CD4-positive, alpha-beta T cell treated with Interleukin-21 for 1 hour (primary cell): ENCODE measurements at regions not wholly inside any gene's neighbourhood (a gene's known extent, or its start where the extent isn't known, plus 50 kb on each side); places are given as distances from the start of the nearest gene placed in this dataset.
"Not testable (repeated sequence)": the region's sequence is repeated elsewhere in the genome, so short reads cannot be mapped to it uniquely, and the experiment has no call there.

Experiments used
- DNase-seq: peaks from one replicate; pipeline ENCODE4 v3.0.0-alpha.2; 2020

DNA sequence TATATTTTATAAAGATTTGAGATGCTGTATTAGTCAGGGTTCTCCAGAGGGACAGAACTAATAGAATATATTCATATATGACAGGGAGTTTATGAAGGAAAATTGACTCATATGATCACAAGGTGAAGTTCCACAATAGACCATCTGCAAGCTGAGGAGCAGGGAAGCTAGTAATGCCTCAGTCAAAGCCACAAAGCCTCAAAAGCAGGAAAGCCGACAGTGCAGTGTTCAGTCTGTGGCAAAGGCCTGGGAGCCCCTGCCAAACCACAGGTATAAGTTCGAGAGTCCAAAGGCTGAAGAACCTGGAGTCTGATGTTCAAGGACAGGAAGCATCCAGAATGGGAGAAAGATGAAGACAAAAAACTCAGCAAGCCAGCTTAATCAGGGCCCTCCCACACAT is 382.2 kb downstream of the LRRC70 start:
- no peak for DNase-seq

DNA sequence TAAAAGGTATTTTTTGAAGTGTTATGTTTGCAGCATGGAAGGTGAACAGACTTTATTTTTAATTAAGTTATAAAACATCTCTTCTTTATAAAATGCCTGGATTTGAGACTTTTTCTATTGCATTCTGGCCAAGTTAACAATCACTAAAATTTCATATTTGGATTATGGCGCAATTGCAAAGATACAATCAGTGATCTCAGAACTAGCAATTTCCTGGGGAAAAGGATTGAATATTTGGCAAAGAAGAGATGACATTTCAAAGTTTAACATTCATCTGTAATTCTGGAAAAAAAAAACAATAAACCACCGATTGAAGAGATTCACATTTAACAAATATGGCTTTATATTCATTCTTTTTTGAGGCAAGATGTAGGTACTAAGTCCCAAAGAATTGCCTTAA is 378.0 kb downstream of the LRRC70 start:
- DNase-seq: no peak

DNA sequence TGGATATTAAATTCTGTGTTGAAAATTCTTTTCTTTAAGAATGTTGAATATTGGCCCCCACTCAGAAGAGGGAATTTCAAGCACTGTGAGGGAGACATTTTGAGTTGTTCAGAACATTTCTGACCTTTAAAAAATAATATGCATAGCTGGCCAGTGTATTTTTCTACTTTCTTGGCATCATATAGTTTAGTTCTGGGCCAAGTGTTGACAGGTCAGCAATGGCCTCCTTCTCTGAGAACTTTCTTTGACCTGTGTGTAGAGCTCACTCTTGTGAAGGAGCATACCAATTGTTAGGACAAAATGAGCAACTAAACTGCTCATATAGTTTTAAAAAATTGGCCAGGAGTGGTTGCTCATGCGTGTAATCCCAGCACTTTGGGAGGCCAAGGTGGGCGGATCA is 376.0 kb downstream of the LRRC70 start:
- DNase-seq: no peak

DNA sequence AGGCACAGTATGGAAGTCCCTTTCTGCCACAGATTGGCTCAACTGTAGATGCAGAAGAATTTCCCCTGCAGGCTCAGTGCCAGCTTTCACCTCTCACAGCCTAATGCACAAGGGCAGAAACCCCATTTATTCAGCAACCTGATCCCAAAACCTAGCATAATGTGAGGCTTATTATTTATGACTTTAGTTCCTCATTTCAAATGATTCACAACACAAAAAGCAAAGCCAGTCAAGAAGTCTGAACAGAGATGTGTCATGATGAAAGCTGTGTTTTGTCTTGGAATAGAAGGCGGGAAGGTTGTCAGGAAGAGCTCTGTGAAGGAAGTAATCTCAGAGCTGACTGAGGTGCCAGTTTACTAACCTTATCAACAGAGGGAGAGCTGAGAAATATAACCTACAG is 369.7 kb downstream of the LRRC70 start:
- no peak for DNase-seq

DNA sequence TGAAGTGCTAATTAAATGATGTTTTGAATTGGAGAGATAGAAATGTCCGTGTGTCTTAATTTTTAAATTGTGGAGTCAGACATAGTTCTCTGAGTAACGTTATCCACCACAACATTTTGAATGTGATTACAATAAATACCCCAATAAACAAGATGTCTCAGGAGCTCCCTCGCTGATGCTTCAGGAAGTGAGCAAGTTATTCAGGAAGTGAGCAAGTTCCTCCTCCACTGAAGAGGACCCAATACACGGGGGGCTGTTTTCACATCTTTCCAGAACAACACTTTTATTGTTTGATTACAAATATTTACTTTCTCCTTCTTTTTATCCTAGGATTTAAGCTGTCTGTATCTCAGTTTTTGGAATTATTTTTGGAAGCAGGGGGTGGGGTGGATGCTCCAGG is 363.8 kb downstream of the LRRC70 start:
- DNase-seq: no peak

DNA sequence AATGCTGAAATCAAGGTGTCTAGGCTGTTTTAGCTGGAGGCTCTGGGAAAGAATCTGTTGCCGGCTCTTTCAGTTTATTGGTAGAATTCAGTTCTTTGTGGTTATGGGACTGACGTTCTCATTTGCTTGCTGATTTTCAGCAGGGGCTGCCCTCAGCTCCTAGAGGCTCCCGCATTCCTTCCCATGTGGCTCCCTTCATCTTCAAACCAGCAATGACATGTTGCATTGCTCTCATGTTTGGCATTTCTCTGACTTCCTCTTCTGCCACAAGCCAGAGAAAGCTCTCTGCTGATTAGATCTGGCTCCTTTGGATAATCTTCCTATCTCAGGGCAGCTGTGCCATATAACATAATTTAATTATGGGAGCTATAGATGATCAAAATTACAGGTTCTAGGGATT is 360.3 kb downstream of the LRRC70 start:
- DNase-seq: no peak

DNA sequence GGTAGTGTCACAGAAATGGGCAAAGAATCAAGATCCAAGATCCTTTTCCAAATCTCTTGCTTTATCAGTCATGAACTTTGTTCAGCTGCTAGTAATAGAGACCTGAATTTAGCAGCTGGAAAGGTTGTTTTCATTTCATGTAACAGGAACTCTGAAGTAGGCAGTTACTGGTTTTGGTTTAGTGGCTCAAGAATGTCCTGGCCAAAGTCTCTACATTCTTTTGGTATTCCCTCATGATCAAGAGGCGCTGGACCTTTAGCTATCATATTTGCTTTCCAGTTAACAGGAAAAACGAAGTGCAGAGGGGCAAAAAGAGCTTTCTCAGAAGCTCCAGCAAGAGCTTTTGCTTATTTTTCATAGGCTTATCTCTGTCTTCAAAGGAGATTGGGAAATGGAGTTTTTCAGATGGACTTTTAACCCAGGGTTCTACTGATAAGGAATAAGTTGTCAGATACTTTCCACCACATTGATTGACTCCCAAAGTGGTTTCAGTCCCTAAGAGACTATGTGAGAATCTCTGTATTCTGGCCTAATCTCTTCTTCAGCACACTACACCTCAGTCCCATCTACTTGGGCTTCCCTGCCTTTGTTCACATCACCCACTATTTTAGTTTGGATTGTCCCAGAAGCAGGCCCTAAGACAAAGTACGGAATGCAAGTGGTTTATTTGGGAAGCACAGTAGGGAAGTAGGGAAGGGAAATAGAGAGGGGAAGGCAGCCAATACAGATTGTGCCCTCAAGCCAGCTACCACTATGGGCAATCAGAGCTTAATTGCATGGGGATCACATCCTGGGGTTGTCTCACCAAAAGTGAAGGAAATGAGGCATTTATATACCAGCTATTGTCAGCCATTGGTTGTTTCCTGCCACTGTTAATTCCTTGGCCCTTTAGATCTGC is 359.3 kb downstream of the LRRC70 start:
- no peak for DNase-seq

DNA sequence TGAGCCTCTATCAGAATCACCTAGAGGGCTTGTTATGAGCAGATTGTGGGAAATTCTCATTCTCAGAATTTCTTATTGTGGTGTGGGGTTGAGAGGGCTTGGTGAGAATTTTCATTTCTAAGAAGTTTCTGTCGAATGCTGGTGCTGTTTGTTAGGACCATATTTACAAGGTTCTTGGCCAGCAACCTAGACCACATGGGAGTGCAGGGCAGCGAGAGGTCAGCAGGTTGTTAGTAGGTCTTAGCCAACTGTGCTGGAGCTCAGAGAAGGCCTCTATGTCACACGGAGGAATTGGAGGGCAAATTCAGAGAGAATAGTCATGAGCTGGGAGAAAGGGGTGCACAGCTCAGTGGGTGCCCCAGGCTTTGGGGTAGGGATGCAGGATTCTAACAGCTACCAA is 357.0 kb downstream of the LRRC70 start:
- DNase-seq: no peak

DNA sequence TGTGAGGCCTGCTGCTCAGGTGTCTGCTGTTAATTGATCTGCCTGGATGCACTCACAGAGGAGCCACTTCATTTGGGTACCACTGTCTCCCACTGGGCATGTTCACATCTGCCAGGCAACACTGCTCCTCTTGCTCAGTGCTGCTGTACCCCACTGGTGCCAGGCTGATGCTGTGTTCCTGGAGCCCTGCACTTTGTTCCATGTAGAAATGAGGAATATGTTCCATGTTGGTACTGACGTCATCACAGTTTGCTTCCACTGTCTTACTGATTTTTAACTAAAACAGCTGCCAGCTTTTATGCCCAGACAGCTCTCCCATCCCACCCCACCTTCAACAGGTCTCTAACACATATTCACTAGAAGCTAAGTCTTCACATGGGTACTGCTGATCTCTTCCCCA is 355.7 kb downstream of the LRRC70 start:
- no peak for DNase-seq

DNA sequence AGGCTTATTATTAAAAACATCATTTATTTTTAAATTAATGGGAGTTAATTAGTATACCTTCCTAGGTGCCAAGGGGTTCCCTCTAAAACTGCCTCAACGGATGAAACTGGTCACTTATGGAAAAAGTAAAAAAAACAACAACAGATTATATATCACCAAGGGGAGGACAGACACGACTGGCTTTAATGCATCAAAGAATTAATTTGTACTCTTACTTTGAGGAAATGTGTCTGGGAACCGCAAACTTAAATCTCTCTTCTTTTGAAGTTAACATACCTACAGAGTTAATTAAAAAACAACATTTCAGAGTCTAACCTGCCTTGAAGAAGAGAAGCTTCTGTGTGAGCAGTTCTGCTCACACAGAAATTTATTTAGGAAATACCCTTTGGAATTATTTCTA is 354.6 kb downstream of the LRRC70 start:
- DNase-seq: no peak

DNA sequence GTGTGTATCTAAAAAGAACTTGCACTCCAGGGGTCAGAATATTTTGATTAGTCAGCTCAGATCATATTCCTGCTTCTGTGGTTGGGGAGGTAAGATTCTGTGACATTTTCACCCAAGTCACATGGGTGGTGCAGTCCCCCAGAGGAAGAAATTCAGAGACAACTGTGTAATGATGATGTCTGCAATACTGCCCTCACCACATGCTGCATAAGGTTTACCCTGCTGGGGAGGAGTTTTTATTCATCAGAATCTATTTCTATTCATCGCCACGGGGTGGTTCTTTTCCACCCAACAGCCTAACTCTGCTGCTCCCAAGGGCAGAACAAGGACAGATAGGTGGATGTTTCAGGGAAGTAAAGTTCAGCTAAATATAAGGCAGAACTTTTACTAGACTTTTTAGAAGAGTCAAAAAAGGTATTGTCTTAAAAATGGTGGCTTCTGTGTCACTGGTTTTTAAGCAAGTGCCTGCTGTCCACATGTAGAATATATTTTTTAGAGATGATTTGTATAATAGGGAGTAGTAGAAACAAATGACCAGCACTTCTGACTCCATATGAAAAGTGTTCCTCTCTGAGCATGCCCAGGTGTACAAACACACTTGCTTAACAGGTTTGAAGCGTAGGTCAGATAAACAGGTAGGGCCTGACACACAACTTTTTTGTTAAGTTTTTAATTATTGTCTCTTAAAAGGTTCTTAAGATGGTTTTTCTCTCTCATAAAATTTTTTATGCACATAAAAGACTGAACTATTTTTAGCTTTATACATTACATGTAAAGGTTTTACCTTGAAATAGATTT is 352.7 kb downstream of the LRRC70 start:
- DNase-seq: no peak

DNA sequence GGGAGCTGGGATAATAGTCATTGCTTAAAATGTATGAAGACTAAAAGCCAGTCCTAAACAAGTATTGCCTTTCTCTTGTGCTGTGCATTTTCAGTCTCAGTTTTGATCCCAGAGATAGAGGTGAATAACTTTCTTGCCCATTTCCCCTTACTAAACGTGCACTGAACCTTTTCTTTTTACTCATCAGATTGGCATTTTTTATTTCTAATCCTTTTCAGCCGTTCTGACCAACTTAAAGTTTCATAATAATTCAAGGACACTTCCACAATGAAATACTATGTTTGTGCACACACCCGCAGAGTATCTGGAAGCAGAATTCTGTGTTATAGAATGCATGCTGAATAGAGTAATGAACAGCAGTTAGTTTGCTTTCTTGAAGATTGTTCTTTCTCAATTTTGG is 343.6 kb downstream of the LRRC70 start:
- DNase-seq: no peak

DNA sequence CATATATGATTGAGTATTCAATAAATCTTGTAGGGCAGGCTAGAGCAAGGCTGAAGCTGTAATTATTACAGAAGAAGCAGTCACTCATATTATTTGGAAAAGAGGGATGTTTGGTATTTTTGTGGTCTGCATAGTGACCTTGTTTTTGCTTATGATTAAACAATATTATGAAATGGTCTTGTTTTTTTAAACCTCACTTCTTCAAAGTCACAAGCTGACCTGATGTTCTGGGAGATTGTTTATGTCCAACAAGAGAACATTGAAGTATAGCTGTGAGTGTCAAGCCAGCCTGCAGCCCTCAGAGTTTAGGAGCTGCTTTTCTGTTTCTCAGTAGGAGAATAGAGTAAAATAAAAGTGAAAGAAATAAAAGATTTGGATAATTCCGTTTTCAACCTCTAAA is 342.2 kb downstream of the LRRC70 start:
- no peak for DNase-seq

DNA sequence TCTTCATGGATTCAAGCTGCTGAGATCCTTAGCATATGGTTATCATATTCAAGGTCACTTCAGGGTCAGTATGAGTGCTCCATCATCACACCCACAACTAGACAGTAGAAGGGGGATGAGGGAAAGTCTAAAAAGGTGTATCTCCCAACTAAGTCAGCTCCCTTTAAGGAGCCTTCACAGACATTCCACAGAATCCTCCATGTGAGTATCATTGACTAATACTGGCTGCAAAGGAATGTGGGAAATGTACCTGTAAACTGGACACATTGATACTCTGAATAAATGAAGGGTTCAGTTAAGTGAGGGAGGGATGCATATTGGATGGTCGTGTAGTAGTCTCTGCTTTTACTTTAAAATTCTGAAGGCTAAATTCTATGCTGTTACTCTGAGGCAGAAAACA is 330.7 kb downstream of the LRRC70 start:
- DNase-seq: no peak

DNA sequence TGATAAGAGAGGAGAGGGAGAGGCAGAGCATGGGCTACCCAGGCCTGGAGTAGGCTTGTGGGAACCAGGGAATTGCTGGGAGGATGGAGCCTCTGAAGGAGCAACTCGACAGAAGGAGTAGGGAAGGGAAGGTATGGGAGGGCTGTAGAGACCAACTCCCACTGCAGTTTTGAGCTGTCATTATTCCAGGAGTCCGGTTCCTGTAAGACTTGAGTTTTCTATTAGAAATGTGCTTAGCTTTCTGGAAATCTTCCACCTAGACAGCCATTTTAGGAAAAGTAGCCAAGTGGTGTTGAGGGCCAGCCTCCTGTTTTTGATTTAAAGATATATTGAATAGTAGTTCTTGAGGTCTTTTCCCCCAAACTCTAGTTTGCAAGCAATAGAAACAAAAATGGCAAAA is 323.5 kb downstream of the LRRC70 start:
- no peak for DNase-seq

DNA sequence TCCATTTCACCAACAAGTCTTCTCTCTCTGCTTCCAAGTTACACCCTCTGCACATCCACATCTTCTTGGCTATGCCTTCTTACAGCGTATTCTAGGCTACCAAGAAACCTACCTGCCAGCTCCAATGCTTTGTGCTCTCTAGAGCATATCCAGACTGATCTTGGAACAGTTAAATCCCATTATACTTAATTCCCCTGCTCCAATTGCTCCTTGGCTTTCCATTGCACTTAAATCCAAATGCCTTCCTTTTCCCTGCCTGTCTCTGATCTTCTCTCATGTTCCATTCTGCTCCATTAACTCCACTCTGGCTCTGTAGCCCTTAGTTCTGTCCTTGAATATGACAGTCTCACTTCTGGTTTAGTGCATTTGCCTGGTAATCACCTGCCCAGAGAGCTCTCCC is 322.4 kb downstream of the LRRC70 start:
- no peak for DNase-seq

DNA sequence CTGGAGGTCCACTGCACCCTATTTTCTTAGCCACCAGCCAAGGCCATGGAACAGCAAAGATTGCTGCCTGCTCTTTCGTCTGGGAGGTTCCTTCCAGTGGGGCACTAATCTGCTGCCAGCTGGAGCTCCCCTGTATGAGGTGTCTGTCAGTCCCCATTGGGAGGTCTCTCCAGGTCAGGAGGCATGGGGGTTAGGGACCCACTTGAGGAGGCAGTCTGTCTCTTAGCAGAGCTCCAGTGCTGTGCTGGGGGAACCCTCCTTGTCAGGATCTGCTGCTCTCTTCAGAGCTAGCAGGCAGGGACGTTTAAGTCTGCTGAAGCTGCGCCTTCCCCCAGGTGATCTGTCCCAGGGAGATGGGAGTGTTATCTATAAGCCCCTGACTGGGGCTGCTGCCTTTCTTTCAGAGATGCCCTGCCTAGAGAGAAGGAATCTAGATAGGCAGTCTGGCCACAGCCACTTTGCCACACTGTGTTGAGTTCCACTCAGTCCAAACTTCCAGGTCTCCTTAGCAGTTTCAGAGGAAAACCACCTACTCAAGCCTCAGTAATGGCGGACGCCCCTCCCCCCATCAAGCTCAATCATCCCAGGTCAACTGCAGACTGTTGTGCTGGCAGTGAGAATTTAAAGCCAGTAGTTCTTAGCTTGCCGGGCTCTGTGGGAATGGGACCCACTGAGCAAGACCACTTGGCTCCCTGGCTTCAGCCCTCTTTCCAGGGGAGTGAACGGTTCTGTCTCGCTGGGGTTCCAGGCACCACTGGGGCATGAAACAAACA is 317.7 kb downstream of the LRRC70 start:
- no peak for DNase-seq

DNA sequence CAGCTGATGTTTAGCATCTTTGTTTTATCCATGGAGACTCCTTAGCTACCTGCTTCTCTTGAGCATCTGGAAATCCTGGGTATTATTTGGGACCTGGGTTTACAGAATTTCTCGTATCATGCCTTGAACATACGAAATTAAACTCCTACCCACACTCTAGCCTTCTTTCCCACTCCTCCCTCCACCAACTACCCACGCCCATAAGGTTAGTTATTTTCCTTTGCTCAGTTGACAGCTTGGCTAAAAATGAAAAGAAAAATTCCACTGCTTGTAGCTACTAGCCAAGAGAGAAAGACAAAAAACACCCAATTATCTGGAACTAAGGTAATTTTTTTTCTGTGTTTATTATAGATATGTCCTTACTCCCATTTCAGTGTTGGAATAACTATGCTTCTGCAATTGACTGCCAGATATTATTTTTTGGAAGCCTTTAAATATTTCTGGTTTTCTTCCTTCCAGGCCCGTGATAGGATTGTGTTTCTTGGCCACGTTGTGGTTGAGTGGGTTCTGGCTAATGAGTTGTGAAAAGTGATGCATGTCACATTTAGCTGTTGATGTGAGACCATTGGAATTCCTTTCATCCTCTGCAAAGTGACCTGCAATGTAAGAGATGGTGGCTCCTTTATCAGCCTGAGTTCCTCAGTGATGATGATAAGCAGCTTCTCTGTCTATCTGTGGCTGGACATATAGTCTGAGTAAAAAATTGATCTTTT is 308.1 kb downstream of the LRRC70 start:
- DNase-seq: no peak

DNA sequence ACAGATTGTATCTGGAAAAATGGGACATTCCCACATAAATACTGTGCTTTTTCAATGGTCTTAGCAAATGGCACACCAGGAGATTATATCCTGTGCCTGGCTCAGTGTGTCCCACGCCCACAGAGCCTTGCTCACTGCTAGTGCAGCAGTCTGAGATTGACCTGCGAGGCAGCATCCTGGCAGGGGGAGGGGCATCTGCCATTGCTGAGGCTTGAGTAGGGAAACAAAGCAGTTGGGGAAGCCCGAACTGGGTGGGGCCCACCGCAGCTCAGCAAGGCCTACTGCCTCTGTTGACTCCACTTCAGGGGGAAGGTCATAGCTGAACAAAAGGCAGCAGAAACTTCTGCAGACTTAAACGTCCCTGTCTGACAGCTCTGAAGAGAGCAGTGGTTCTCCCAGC is 258.7 kb downstream of the LRRC70 start:
- not testable (repeated sequence) for DNase-seq

DNA sequence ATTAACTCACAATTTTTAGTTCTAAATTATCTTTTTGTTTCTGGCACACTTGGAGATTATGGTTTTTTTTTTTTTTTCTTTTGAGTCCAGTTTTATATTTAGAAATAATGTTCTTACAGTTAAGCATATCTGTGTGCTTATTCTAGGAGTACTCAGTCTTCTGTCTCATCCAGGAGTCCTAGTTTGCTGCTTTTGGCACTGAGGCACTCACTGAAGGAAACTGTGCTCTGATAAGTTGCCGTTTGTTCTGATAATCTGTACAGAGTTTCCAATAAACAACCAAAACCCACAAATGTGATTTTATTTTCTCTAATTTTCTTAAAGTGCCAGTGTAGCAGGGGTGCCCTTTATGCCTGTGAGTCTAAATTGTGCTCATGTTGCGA is 251.0 kb downstream of the LRRC70 start:
- no peak for DNase-seq

DNA sequence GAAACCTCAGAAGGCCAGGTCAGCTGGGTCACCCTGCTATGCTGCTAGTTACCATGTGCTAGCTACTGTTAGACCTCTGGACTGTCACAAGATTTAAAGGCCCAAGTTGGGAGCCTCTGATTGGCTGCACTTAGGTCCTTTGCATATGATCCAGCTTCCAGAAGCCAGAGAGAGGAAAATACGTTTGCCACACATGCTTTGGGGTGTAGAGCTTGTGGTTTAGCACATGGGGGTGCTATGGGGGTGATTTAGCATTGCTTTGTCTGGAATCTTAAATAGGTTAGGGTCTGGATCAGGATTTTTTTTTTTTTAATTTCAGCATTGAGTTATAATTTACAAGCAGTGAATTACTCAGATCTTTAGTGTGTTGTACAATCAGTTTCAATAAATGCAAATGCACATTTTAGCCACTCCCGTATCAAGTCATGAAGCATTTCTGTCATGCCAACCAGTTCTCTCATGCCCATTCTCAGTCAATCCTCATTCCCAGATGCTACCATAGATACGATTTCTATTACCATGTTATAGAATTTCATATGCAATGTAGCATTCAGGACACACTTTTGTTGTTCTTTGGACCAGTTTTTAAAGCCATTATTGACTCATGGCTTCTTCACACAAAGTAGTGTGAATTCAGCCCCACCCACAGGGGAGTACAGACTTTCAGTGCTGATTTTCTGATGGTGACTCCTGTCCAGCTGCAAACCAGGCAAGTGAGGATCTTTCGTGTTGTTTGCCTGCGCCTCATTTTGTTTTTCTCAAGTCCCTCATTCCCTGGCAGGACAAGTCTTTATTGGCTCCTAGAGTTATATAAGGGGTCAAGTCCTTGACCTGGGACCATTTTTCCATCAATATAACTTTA is 250.4 kb downstream of the LRRC70 start:
- no peak for DNase-seq
